GM19239 (cell line): ENCODE measurements at regions not wholly inside any gene's neighbourhood (a gene's known extent, or its start where the extent isn't known, plus 50 kb on each side); places are given as distances from the start of the nearest gene placed in this dataset.

ENCODE experiments used
- DNase-seq: peaks from one replicate; pipeline ENCODE4 v3.0.0; 2011; ENCODE audit warnings: low spot score; ENCODE audit not compliant: insufficient read length
- FAIRE-seq: peaks from 2 replicates; lab custom pipeline; 2011; peaks lifted over from hg19 to GRCh38; lab: Jason Lieb, UNC

- FAIRE-seq, result no peak
Observed at GRCh38 chr2:236739663-236740062, 170.0 kb downstream of the ACKR3 start.

GRCh38 chr2:236740506-236740905 lies 170.9 kb downstream of the ACKR3 start:
- FAIRE-seq (no peak), DNase-seq (no peak)

More at GRCh38 chr2:236739663-236740062, 170.0 kb downstream of the ACKR3 start:
- DNase-seq, result no peak

- DNase-seq (no peak), FAIRE-seq (no peak)
Observed at GRCh38 chr2:236743039-236743920, 173.7 kb downstream of the ACKR3 start.

DNA sequence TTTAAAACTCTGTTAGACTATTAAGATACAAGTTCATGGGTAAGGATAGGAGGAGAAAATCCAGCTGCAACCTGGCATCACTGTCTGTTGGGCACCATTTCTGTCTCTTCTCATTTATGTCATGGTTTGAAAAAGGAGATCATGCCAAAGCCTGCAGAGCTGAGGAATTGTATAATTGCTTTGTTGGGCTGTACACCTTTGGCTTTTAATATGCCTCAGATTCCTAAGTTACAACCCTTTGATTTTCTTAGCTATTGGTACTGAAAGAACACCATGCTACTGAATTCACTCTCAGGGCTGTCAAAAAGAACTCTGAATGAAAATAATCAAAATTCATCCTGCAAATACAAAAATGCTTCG lies 174.3 kb downstream of the ACKR3 start:
- DNase-seq (no peak), FAIRE-seq (no peak)

- FAIRE-seq (no peak), DNase-seq (no peak)
Observed at GRCh38 chr2:236744281-236744705, 174.7 kb downstream of the ACKR3 start.

DNA sequence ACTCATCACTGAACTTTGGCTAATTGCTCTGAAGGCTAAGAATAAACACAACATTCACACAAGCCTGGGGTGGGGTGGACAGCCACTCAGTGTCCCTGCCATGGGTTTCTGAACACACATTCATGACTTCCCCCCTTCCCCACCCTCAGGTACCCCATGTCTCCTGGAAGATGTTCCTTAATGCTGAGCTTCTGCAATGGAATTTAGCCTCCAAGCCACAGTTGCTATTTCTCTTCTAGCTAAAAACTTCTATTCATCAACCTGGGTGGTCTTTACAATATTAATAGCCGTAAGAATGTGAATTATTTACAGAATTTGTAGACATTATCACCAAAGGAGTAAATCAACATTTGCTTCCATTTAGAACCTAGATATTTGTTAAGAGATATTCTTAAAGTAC lies 175.1 kb downstream of the ACKR3 start:
- no peak for DNase-seq
- FAIRE-seq, result no peak

DNA sequence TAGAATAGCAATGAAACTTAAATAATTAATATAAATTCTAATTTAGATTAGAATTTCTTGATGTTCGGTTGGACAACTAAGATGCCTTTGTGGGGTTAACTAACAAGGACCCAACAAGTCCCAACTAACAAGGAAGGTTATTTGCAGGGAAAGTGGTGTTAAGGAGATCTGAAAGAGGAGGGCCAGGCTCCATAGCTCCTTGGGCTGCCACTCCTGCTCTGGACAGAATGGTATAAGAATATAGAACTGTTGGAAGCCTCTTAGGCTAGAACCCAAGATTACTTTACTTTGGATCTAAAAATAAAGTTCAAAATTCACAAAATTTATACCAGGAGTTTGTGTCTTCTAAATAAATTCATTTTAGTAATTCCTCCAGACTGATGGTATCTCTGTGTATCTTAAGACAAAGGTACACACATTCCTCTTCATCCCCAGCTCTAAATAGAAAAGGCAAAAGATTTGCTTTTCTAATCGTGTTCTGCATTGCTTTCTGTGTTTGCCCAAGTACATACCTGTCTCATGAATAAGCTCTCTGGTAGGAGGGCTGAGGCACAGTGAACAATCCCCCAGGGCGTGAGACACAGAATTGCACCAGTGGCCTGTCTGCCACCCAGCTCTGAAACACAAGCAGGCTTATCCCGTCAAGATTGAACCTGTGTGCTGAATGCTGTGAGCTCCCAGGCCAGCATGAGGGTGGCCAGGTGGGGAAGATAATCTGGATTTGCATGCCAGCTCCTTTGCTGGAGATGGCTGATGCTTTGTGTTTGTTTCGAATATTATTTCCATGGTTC lies 176.0 kb downstream of the ACKR3 start:
- DNase-seq, result no peak

GRCh38 chr2:236746833-236747232 lies 177.2 kb downstream of the ACKR3 start:
- no peak for FAIRE-seq
- no peak for DNase-seq

More for the DNA sequence above, 176.0 kb downstream of the ACKR3 start:
- no peak for FAIRE-seq

- no peak for FAIRE-seq
- no peak for DNase-seq
Observed at GRCh38 chr2:236747426-236747825, 177.8 kb downstream of the ACKR3 start.

DNA sequence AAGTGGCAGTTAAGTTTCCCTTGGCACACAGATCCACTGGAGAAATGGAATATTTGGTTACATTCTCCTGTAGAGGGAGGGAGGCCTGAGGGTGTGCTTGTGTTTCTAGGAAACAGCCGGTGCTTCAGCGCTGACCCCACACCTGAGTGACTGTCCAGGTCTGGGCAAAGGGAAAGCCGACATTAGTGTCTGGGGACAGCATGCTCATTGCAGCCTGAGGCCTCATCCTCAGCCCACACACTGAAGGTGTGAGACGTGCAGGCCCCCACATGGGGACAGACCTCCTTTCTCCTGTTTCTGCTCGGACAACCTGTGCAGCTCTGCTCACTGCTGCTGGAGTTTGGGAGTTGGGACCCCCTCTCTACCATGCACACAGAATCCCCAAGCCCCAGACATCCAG lies 178.3 kb downstream of the ACKR3 start:
- FAIRE-seq (no peak), DNase-seq (no peak)

DNA sequence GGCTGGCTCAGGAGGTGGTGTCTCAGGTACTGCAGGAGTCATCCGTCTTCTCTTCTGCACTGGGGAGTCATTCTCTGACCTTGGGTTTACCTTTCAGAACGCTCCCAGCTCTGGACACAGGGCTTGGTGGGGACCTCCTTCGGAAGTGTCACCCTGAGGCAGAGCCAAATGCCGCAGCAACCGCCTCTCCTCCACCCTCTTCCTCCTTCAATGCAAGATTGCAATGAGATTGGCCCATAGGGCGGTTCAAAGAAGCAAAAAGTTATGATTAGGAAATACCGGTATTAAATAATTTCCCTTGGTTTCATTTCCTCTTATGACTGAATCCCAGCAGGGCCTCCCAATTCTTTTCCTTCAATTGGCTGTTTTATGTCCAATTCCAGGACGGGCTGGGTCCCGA lies 178.8 kb downstream of the ACKR3 start:
- DNase-seq (no peak), FAIRE-seq (no peak)

- DNase-seq, result no peak
- FAIRE-seq, result no peak
Observed at GRCh38 chr2:236748801-236749200, 179.2 kb downstream of the ACKR3 start.

- DNase-seq (no peak), FAIRE-seq (no peak)
Observed at GRCh38 chr2:236749346-236749745, 179.7 kb downstream of the ACKR3 start.

DNA sequence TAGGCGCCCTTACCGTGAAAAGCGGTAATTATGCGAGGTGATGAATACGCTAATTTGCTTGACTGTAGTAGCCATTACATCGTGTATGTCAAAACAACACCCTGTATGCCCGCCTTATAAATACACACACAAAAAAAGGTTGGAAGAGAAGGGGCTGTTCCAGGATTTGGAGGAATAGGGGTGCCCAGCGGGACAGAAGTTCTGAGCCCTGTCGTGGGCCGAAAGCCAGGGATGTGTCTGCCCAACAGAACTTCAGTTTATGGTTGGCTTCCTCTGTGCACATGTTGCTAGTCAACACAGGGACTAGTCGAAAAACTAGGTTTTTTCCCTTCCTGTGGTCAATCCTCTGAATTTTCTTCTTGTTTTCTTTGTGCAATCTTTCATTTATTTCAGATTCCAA lies 182.5 kb downstream of the ACKR3 start:
- no peak for FAIRE-seq

DNA sequence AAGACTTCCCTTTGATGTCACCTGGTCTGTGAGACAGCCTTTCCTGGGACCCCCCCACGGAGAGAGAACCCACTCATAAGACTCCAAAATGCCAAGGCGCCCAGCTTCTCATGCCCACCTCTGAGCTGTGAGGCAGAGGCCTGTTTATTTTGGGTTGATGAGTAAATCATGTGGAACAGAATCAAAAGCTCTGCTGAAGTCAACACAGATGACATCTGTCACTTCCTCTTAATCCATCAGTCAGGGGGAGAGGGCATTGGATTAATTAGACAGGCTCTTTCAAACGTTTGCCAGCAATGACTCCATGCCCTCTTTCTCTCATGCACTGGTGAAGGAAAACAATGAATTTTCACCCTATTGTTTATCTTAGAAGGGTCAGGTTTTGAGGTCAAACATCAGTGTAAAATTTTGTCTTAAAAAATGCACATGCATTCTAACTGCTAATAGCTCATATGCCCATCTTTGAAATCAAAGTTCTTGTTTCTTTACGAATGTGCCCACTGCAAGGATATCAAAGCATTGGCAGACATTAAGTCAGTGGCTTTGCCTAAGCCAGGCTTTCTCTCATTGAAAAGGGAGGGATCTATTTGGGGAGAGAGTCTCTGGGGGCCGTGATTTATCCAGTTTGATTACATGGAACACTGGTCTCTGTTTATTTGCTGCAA lies 184.1 kb downstream of the ACKR3 start:
- no peak for FAIRE-seq
- DNase-seq, result no peak

More for the DNA sequence above, 182.5 kb downstream of the ACKR3 start:
- no peak for DNase-seq

DNA sequence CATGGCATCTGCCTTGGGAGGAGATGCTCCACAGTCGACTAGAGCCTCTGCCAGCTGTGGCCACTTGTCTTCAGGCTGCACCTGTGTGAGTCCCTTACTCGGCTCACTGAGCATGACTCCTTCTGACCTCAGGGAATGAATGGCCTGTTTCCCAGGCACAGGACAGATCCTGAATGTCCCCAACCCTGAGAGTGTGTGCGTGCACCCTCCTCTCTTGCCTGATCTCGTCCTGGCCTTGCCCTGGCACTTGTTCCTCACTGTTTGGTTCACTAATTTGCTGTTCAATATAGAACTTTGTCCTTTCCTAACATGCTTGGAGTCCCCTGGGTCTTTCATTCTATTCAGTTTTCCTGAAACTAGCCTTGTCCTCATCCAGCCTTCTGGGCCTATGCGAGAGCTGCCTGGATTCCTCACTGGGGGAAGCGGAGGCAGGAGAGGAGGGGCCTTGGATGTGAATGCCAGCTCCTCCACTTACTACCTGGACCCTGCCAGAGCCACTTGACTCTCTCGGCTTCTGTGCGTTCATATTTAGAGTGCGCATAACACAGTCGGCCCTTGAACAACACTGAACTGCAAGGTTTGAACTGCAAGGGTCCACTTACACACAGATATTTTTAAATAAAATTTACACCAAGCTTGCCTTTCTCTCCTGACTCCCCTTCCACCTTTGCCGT lies 184.8 kb downstream of the ACKR3 start:
- FAIRE-seq (no peak), DNase-seq (no peak)

DNA sequence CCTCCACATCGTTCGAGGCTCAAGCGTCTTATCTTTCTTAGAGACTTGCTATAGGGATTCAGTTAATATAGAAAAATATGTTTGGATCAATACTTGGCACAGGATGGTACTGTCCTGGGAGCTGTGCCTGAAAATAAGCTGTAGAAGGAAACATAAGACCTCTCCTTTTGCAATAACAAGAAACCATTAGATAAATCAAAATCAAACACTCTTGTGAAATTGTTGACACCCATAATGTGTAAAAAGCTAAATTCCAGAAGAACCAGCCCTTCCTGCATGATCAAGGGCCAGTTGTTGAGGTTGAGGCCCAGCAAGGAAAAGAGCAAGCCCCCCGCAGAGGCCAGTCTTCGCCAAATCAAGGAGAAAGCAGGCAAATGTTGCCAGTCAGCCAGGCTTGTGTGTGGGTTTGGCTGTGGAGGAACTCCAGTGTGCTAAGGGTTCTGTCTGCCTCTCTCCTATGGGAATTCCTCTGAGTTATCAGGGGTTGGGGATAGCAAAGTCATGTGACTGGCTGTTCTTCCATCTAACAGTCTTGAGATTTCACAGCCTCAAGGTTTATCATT lies 185.7 kb downstream of the ACKR3 start:
- DNase-seq (no peak), FAIRE-seq (no peak)

DNA sequence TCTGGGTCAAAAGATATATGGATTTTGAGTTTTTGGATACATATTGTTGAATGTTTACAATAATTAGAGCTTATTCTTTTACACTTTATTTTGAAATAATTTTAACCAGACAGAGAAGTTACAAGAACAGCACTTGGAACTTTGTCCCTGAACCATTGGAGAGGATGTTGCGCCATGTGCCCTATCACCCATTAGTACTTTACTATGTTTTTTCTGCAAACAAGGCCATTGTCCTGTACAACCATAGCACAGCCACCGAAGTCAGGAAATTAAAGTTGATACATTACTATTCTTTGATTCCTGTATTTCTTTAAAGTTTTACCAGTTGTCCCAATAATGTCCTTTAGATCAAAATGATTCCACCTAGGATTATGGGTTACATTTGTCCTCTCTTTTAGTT lies 188.8 kb downstream of the ACKR3 start:
- DNase-seq (no peak), FAIRE-seq (no peak)

DNA sequence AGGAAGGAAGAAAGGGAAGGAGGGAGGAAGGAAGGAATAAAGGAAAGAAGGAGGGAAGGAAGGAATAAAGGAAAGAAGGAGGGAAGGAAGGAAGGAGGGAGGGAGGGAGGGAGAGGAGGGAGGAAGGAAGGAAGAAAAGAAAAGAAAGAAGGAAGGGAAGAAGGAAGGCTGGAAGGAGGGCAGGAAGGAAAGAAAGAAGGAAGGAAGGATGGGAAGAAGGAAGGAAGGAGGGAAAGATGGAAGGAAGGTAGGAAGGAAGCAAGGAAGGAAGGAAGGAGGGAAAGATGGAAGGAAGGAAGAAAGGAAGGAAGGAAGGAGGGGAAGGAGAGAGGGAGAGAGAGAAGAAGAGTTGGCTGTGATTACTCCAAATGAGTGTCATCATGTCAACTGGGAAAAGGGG lies 190.6 kb downstream of the ACKR3 start:
- no peak for DNase-seq

DNA sequence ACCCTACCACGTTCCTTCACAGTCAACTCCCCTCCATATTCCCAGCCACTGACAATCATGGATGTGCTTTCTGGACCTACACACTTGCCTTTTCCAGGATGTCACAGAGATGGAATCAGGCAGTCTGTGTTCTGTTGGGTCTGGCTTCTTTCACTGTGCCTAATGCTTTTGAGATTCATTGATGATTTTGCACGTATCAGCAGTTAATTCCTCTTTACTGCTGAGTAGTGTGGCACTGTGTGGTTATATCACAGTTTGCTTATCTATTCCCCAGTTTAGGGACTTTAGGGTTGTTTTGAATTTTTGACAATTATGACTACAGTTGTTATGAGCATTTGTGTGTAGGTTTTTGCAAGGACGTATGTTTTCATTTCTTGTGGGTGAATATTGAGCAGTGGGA lies 191.7 kb downstream of the ACKR3 start:
- FAIRE-seq (no peak), DNase-seq (no peak)

More for the DNA sequence above, 190.6 kb downstream of the ACKR3 start:
- no peak for FAIRE-seq
